Tibial nerve (tissue), 3 donors: ENCODE measurements at regions not wholly inside any gene's neighbourhood (a gene's known extent, or its start where the extent isn't known, plus 50 kb on each side); places are given as distances from the start of the nearest gene placed in this dataset.
"Not testable (repeated sequence)": the region's sequence is repeated elsewhere in the genome, so short reads cannot be mapped to it uniquely, and the experiment has no call there.

Source experiments
- POLR2A ChIP-seq, 2 donors: fragments of 450-650 bp; IDR thresholded peaks; one replicate each; pipeline ENCODE4 v1.6.1; 2017; ENCODE audit warnings: antibody characterized with exemption in 2 of 2, mild to moderate bottlenecking in 2 of 2, moderate library complexity in 2 of 2
- TF ChIP-seq, protein P1 (sequence below), 5 experiments: fragments of 200-600 bp in 3 of 5; fragments of 450-650 bp in 2 of 5; sonication (generic) in 3 of 5; IDR thresholded peaks; one replicate each; pipeline ENCODE4 v1.5.1; 2016 to 2019; ENCODE audit warnings: antibody characterized with exemption in 5 of 5, mild to moderate bottlenecking in 3 of 5, moderate library complexity in 2 of 5

DNA sequence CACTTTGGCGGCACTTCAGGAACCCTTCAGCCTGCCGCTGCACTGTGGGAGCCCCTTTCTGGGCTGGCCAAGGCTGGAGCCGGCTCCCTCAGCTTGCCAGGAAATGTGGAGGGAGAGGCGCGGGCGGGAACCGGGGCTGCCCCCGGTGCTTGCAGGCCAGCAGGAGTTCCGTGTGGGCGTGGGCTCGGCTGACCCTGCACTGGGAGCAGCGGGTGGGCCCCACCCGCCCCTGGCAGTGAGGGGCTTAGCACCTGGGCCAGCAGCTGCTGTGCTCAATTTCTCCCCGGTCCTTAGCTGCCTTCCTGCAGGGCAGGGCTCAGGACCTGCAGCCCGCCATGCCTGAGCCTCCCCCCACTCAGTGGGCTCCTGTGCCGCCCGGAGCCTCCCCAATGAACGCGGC lies 196.8 kb upstream of the ADAMTS3 start:
- TF ChIP-seq, protein P1, sequence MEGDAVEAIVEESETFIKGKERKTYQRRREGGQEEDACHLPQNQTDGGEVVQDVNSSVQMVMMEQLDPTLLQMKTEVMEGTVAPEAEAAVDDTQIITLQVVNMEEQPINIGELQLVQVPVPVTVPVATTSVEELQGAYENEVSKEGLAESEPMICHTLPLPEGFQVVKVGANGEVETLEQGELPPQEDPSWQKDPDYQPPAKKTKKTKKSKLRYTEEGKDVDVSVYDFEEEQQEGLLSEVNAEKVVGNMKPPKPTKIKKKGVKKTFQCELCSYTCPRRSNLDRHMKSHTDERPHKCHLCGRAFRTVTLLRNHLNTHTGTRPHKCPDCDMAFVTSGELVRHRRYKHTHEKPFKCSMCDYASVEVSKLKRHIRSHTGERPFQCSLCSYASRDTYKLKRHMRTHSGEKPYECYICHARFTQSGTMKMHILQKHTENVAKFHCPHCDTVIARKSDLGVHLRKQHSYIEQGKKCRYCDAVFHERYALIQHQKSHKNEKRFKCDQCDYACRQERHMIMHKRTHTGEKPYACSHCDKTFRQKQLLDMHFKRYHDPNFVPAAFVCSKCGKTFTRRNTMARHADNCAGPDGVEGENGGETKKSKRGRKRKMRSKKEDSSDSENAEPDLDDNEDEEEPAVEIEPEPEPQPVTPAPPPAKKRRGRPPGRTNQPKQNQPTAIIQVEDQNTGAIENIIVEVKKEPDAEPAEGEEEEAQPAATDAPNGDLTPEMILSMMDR (IDR thresholded peaks at IDR 0.05) = not testable (repeated sequence)
- not testable (repeated sequence) for TF ChIP-seq POLR2A (IDR thresholded peaks at IDR 0.05)
